Muscle of back (tissue), 3 donors: ENCODE measurements at regions not wholly inside any gene's neighbourhood (a gene's known extent, or its start where the extent isn't known, plus 50 kb on each side); places are given as distances from the start of the nearest gene placed in this dataset.
"Not testable (repeated sequence)": the region's sequence is repeated elsewhere in the genome, so short reads cannot be mapped to it uniquely, and the experiment has no call there.

Source experiments
- DNase-seq, 3 donors: peaks; one replicate each; pipeline versions ENCODE4 v3.0.0 to v3.0.0-alpha.2; 2013

DNA sequence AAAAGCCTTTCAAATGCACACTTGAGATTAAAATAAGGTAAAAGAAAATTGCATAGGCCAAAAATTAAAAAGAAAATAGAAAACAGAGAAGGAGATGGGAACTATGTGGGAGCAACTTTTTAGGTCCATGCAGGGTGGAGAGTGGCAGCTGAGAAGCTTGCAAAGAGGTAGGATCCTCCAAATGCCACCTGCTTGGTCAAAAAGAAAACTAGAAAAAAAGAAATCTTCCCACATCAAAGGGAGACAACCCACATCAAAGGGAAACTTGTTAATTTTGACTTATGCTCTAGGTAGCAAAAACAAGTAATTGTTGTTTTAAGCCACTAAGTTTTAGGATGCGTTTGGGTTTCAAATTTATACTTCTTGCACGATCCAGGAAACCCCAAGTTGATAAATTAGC, 342.9 kb downstream of the IL20RB start:
- no peak for DNase-seq

DNA sequence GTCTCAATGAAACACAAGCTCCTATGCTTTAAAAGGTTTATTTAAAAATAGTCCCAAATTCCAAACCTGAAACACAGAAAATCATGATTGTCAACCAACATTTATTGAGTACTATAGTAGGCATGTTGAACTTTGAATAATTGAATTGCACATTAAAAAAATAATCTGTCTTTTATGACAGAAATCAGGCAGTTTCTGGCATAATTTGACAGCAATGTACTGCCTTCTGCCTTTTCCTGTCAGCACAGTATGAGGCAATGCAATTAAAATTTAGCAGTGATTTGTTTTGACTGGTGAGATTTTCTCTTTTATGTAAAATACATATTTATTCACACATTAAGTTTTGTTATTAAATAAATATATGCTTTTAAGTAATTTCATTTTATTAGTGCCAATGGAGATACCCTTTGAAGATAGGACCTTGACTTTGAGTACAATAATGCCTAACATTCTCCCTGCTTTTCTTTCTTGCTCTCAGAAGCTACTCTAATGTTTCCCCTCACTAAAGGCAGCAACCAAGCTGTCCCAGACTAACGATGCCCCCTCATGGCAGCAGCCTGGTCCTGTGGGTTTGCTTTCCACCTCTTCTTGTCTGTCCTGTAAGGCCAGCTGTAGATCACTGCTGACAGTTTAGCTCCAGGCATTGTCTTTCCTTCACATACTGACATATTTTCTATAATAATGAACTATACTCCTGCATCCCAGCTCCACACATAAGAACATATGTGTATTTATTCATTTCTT, 346.7 kb downstream of the IL20RB start:
- DNase-seq = no peak

DNA sequence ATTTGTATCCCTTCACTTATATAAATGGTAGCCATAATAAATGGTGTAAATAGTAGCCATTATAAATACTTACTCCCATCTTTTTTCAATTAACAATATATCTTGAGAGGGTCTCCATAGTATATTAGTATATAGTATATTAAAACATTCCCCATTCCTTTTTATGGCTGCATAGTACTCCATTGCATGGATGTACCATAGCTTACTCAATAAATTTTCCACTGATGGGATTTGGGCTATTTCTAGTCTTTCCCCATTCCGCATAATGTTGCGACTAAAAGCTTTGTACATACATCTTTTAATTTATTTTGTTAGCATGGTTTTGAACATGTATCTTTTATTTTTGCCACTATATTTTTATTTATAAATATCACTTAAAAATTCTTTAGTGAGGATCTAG, 366.3 kb downstream of the IL20RB start:
- DNase-seq = no peak

DNA sequence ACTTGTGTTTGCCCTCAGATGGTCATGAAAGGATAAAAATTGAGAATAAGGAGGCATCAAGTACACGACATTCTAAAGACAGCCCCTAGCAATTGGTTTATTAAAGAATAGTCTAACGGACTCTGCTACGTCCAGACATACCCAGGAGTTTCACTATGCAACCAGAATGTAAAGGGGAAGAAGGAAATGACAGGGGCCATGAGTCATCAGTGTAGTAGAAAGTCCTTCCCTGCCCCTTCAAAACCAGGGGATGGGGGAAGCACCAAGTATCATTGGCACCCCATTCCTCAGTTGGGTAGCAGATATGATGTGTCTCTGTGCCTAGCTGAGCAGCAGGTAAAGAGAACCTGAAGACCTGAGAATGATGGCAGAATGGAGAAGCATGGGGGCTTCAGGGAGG, 367.4 kb downstream of the IL20RB start:
- no peak for DNase-seq

DNA sequence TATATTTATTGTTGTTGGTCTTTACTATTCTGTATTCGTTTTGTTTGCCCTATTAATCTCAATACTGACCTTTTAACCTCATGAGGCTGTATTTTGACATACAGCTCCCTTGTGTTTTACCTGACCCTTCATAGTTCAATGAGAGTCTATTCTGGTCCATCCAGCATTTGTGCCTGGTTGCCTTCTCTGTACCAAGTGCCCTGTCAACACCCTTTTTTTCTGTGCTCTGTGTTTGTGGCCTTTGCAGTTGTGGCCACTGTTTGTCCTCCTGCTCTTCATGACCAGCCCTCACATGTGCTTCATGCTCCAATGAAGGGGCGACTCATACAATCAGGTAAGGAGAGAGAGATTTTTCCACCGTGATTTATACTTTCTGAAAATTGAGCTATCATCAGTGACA, 368.2 kb downstream of the IL20RB start:
- DNase-seq = no peak

DNA sequence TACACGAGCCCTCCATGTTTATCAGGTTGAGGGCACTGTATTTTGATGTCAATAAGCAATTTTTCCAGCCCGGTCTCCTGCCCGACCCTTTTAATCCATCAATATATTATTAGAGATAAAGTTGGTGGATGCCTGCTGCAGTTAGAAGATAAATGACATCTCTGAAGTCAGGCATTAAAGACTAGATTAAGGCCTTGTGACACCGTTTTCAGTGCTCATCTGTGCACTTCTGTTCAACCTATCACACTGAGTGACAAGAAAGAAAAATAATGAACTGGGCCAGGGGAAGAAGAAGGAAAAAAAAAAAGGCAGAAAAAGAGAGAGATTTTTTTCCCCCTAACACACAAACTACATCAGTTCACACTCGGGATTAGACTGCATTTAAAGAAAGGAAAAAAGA, 371.8 kb downstream of the IL20RB start:
- no peak for DNase-seq

DNA sequence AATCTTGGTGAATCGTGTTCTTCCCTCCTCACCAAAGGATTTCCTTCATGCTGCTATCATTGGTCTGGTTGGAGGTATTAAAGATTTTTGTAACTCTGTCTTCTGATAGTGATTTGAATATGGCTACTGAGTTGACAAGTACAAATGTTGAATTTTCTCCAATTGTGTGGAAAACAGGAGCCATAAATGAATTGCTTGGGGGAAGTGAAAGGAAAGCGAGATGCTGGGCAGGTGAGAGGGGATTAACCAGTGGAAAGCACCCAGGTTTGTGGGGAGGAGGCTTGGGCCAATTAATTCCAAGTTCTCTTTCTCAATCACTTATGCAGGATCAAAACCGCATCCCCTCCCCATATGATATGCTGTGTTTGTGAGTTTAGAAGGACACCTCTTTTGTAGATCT, 372.5 kb downstream of the IL20RB start:
- DNase-seq = no peak

DNA sequence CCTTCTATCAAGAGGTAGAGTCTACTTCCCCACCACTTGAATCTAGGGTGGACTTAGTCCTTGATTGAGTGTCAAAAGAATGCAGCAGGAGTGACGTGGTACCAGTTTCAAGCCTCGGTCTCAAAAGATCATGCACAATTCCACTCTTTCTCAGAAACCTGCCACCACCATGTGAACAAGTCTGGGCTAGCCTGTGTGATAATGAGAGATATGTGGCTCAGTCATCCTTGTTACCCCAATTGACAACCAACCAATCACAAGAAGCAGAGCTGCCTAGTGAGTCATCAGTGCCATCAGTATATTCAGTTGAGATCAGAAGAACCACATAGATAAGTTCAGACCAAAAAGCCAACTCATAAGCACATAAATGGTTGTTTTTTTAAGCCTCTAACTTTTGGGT, 374.5 kb downstream of the IL20RB start:
- no peak for DNase-seq

DNA sequence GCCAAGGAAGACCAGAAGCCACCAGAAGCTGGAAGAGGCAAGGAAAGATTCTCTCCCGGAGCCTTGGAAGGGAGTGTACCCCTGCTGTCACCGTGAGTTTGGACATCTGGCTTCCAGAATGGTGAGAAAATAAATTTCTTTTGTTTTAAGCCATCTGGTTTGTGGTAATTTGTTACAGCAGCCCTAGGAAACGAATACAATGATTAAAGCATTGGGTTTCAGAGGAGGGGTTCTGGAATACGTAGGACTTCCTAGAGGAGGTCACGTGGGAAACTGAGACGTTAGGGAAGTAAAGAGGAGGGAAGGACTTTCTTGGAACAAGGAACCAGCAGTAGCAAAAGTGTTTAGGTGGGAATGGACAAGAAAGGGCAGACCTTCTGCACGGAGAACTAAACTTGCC, 377.7 kb downstream of the IL20RB start:
- DNase-seq = peak in 1 of 3 donors; percentile 3

DNA sequence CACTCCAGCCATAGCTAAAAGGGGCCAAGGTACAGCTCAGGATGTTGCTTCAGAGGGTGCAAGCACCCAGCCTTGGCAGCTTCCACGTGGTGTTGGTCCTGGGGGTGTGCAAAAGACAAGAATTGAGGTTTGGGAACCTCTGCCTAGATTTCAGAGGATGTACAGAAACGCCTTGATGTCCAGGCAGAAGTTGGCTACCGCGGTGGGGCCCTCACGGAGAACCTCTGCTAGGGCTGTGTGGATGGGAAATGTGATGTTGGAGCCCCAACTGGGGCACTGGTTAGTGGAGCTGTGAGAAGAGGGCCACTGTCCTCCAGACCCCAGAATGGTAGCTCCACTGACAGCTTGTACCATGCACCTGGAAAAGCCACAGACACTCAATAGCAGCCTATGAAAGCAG, 380.6 kb downstream of the IL20RB start:
- not testable (repeated sequence) for DNase-seq

DNA sequence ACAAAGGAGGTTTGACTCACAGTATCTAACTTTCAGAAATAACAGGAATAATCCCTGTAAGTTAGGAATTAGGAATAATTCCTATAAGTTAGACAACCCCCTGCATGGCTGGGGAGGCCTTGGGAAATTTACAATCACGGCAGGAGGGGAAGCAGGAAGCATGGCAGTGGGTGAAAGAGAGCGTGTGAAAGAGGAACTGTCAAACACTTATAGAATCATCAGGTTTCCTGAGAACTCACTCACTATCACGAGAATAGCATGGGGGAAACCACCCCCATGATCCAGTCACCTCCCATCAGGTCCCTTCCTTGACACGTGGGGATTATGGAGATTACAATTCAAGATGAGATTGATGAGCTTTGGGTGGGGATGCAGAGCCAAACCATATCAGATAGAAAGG, 385.5 kb downstream of the IL20RB start:
- DNase-seq = no peak

DNA sequence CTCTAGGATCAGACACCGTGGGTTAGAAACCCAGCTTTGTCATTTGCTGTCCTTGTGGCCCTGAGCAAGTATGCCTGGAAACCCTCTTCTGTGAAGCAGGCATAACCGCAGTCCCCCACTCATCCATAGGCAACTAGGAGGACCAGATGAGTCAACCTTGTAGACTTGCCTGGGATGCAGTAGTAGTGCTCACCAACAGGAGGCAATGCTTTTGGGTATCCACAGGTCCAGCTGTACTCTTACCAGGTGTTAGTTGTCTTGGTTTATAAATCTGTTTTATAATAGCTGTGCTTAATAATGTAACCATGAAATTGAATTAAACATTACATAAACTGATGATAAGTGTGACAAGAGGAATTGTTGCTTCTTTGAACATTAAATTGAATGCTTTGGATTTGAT, 389.3 kb downstream of the IL20RB start:
- DNase-seq = no peak

DNA sequence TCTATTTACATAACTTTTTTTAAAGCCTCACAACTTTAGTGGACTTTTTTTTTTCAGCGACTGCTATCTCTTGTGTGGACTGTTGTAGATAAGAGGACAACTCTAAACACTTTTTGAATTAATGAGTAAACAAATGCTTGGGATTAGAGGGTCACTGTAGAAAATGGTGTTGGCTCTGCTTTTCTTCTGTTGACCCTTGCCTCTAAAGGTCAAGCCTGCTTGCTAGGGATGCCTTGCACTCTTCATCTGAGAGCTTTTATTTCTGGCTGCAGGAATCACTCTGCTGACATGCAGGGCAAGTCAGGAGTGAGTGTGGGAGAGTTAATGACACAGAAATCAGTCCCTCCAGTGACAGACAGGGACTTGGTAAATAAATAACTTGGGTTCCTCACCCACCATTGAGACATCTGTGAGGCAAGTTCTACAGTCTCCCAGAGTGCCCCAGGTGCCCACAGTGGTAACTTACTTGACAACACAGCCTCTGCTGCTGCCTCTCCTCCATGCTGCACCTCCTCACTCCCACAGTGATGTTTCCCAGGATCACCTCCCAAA, 390.1 kb downstream of the IL20RB start:
- DNase-seq = no peak

DNA sequence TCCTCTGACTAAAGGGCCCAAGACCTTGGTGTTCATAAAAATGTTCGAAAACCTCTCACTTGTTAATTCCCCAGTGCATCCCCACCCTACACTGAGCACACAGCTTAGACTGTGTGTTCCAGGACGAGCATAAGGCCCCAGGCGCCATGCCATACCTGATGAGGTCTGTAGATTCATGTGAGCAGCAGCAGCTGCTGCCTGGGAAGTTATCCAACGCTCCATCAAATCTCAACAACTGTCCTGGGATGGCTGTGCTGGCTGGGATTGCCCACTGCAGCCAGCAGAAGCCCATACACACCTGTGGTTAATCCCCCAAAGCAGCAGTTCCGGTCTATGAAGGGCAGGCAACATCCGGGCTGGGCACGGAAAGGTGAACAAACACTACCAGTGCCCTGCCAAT, 391.2 kb downstream of the IL20RB start:
- peak in 1 of 3 donors; percentile 9 for DNase-seq

DNA sequence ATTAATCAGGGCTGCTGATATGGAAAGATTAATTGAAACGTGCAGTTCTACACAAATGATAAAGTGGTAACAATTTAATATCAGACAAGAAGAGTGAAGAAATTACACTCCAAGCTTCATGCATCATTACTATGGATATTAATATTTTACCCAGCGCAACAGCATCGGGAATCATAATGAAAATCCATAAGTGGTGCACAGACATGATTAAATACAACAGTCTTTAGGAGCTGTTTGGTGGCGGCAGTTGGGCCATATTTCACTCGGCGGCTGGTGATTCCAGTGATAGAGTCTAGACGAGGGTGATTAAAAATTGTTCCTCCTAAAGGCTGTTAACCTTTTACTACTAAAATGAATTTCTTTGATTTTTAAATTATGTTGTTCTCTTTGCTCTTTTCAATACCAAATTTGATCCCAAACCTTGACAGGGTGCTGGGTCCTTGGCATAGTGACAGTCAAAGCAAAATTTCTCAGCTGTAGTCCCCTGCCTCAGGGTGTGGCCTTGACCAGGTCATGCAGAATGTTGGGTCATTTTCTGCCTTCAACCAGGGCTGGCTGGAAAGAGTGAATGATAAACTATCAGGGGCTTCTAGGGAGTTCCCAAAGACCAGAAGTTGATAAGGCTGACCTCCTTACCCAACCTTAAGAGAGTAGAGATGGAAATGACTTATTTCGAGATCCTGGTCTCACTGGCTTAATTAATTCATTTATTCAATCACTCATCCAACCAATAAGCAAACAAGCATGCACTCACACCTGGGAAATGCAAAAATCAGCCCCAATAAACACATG, 392.0 kb downstream of the IL20RB start:
- DNase-seq = no peak

DNA sequence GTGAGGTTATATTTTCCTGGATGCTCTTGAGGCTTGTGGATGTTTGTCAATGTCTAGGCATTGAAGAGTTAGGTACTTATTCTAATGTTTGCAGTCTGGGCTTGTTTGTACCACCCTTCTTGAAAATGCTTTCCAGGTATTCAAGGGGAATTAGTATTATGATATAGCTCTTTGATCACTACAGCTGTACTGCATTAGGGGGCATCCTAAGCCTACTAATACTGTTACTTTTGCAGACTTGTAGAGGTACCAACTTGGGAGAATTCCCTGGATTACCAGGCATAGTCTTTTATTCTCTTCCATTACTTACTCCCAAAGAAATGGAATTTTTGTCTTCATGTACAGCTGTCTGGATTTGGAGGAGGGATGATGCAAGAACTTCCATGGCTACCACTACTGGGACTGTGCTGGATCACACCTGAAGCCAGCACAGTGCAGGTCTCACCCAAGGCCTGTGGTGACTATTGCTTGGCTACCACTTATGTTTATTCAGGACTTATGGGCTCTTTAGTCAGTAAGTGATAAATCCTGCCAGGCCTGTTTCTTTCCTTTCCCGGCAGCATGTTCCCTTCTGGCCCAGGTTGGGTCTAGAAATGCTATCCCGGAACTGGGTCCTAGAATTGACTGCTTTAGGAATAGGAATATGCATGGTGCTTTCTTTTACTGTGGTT, 402.9 kb downstream of the IL20RB start:
- no peak for DNase-seq

DNA sequence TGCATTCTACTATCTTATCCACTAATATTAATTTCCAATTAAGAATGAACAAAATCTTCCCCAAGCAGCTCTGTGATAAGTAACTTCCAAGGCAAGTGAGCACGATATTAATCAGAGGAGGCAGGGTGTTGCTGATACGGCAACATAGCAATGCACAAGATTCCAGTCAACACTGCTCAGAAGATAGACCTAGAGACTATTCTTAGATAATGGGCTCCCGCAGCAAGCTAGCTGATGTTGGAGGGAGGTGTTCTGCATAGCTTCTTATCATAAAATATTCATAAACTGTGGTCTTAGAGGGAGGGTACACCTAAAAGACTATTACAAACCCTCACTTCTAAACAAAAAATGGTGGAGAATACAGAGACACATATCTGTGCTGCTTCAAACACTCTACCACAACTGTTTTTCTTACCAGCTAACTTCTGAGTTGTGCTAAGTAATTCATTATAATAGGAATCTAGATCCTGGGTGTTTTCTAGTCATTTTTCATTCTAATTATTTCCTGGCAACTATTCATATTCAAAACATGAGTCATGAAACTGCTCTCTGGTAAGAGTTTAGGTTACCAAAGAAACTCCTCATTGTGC, 382.0 kb upstream of the SOX14 start:
- no peak for DNase-seq

DNA sequence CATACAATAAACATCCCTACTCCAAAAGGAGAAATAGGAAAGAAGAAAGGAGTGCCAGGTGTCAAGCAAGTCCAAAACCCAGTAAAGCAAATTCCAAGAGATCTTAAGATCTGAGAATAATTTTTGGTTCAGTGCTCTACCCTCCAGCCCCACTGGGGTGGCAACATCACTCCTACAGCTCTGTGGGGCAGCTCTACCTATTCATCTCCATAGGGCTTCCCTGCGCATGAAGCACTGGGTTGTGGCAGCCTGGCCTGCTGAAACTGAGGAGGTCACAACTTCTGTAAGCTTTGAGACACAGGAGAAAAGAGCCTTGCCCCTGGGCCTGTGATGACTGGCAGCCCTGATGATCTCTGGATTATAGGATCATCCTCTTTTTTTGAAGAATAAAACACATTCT, 378.2 kb upstream of the SOX14 start:
- DNase-seq = no peak

DNA sequence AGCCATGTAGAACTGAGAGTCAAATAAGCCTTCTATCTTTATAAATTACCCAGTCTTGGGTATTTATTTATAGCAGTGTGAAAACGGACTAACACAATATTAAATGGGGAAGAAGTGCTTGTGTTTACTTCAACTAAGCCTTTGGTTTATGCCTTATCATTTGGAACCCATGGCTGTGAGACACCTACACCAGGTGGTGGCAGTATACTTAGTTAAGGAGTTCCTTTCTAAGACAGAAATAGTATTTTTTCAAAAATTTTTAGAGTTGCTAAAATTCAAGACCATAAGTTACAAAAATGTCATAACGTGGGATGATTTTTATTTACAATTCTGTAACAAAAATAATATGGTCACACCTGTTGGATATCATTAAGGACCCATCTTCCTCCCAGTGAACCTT, 354.5 kb upstream of the SOX14 start:
- no peak for DNase-seq

DNA sequence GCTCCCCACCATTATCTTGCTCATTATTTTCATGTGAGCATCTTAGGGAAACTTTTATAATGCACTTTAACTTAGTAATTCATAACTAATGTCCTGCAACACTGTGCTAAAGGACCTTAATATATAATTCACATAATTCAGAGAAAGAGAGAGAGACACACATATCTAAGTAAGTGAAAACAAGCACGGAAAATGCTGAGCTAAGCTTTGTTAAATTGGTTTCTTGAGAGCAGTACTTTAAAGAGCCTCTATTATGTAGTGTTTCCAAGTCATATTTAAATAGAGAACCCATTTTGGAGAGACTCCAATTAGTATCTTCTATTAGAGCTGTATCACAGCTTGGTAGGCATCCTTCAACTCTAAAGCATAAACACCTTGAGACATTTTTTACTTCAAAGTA, 354.1 kb upstream of the SOX14 start:
- DNase-seq = no peak

DNA sequence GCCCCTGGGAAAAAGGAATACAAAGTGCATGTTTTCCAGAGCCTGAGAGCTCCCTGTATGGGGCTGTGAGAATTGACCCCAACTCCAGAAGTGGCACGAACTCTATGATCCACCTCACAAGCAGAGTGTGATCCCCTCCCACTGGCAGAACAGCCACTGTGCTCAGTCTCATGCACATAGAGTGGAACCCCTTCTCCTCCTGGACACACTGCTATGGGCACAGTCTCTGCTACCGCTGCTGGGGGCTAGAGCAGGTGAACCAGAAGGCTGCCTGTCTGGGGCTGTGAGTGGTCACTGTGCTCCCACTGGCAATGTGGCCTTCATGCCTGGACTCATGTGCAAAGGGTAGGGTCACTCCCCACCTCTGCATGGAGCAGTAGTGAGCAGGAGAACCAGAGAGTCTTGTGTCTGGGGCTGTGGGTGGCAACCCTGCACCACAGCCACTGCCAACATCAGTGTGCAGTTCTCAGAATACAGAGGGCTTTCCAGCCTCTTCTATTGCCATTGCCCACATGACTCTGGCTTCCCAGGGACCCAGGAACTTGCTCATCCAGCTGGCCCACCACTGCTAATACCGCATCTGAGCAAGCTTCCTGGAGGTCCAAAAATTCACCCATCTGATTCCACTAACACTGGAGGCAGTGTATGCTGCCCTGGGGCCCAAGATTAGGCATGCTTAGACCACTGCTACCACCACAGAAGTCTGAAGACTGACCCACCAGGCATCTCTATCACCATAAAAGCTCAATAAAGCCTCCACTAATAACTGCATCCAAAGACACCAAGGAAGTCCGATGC, 343.7 kb upstream of the SOX14 start:
- DNase-seq = no peak
